ENCODE measurements at regions not wholly inside any gene's neighbourhood (a gene's known extent, or its start where the extent isn't known, plus 50 kb on each side); places are given as distances from the start of the nearest gene placed in this dataset.

DNA sequence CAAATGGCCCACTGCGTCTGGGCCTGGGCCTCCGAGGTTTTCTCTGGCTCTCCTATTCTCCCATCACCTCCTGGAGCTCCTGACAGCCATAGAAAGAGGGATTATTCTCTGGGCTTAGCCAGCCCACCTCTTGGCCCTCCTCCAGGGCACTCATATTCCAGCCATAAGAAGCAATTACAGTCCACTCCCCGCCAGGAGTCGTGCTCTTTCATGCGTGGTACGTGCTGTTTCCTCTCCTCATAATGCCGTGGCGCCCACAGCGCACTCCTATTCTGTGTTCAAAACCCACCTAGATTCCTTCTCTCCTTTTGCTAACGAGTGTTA lies 240.8 kb upstream of the ZNF462 start:
- POLR2A ChIA-PET: no interaction called here
- Mint-ChIP-seq H3K9me3 (no peaks in the 10 kb centered on the region), H3K4me3 (no peak overlapping the region), H3K4me1 (no peaks in the 10 kb centered on the region), H3K27ac (no peak overlapping the region), H3K27me3 (no peaks in the 10 kb centered on the region), H3K36me3 (ENCODE audit: low read depth) (no peaks in the 10 kb centered on the region)
- no peak for DNase-seq
- CTCF ChIA-PET: no interaction called here

DNA sequence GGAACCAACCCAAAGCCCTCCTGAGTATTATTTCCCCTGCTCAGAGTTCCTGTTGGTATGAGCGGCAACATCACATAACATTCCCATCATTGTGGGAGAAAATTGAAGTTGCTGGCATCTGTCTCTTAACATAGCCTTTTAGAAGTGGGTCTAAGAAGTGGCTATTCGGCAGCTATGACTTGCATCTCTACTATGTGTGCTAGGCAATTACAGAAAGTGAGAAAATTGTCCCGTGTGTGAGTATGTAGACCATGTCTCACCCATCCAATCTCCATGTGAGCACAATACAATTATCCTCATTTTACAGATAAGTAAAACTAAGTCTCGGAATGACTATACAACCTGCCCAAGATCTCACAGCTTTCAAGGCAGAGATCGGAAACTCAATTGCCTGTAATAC lies 239.4 kb upstream of the ZNF462 start:
- Mint-ChIP-seq H3K27ac (no peak overlapping the region), H3K4me3 (no peak overlapping the region), H3K27me3 (no peaks in the 10 kb centered on the region), H3K4me1 (no peaks in the 10 kb centered on the region), H3K36me3 (ENCODE audit: low read depth) (no peaks in the 10 kb centered on the region), H3K9me3 (no peaks in the 10 kb centered on the region)
- DNase-seq: no peak
- POLR2A ChIA-PET: no interaction called here
- CTCF ChIA-PET: no interaction called here

DNA sequence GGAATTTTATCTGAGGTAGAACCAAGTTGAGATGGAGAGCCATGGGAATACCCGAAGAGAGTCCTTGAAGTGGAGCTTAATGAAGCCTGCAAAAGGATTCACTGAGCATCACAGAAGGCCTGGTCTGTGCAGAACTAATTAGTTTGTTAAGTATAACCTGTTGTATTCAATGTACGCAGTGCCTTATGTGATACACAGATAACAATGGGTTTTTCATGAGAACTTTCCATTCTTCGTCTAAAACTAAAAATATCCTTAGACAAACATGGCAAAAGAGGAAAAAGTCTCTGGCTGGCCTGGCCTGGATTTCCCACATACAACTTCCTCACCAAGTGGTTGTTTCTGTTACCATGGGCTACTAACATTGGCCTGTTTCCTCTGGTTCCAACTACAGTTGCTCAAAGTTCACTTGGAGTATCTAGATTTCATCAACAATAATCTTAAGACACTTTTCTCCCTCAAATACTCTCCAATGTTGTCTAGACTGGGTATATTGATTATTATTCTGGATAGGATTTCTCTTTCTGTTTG lies 237.6 kb upstream of the ZNF462 start:
- ChIA-PET CTCF (no interaction called here), POLR2A (no interaction called here)
- no peak for DNase-seq
- no peaks in the 10 kb centered on the region for H3K9me3 Mint-ChIP-seq
- H3K27ac Mint-ChIP-seq: no peak overlapping the region
- no peaks in the 10 kb centered on the region for H3K36me3 Mint-ChIP-seq (ENCODE audit: low read depth)
- H3K4me1 Mint-ChIP-seq: no peaks in the 10 kb centered on the region
- H3K4me3 Mint-ChIP-seq: no peak overlapping the region
- H3K27me3 Mint-ChIP-seq: no peaks in the 10 kb centered on the region

DNA sequence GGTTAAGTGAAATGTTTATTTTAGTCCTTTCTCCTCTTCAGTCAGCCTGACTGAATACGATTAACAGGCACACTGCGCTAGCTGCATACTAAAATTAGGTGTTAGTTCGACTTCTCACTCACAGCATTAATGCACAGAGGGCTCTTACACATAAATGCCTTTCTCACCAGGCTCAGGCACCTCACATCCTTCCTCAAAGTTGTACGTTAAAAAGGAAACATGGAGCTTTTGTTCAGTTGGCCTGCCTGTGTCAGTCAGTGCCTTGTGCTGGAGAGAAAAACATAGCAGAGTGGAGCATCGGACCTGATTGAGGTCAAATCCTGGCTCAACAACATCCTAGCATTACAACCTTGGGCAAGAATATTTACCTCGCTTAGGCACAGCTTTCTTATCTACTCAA lies 236.0 kb upstream of the ZNF462 start:
- H3K9me3 Mint-ChIP-seq: no peaks in the 10 kb centered on the region
- no peaks in the 10 kb centered on the region for H3K27me3 Mint-ChIP-seq
- no peak overlapping the region for H3K27ac Mint-ChIP-seq
- DNase-seq: no peak
- H3K4me1 Mint-ChIP-seq: no peaks in the 10 kb centered on the region
- ChIA-PET POLR2A (no interaction called here), CTCF (no interaction called here)
- H3K4me3 Mint-ChIP-seq: no peak overlapping the region
- no peaks in the 10 kb centered on the region for H3K36me3 Mint-ChIP-seq (ENCODE audit: low read depth)

DNA sequence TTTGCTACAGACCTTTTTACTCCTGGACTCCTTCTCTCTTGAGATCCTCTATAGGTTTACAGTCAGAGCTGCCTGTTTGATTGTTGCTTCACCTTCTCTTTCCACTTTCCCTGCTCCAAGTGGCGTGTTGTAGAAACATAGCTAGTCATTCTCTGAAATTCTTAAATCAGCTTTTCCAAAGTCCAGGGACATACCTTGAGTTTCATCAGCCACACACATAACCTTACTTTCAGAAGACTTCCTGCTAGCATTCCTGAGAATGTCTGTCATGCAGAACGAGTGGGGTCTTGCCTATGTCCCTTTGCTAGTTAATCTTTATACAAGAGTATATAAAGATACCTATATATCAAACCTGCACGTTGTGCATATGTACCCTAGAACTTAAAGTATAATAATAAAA lies 230.3 kb upstream of the ZNF462 start:
- no peak overlapping the region for H3K27ac Mint-ChIP-seq
- ChIA-PET CTCF (no interaction called here), POLR2A (no interaction called here)
- no peak overlapping the region for H3K4me3 Mint-ChIP-seq
- DNase-seq: no peak
- no peaks in the 10 kb centered on the region for H3K36me3 Mint-ChIP-seq (ENCODE audit: low read depth)
- no peaks in the 10 kb centered on the region for H3K27me3 Mint-ChIP-seq
- no peaks in the 10 kb centered on the region for H3K4me1 Mint-ChIP-seq
- H3K9me3 Mint-ChIP-seq: peaks cover 3% of the 10 kb centered on the region

DNA sequence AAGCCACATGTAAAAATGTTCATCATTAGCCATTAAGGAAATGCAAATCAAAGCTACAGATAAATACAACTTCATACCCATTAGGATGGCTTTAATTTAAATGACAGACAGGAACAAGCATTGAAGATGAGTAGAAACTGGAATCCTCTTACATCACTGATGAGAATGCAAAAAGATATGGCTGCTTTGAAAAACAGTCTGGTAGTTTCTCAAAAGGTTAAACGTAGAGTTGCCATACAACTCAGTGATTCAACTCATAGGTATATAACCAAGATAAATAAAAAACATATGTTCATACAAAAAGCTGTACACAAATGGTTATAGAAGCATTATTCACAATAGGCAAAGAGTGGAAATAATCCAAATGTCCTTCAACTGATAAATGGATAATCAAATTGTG lies 228.8 kb upstream of the ZNF462 start:
- H3K9me3 Mint-ChIP-seq: peaks cover 3% of the 10 kb centered on the region
- no peaks in the 10 kb centered on the region for H3K36me3 Mint-ChIP-seq (ENCODE audit: low read depth)
- H3K4me1 Mint-ChIP-seq: no peaks in the 10 kb centered on the region
- ChIA-PET CTCF (no interaction called here), POLR2A (no interaction called here)
- H3K4me3 Mint-ChIP-seq: no peak overlapping the region
- no peak overlapping the region for H3K27ac Mint-ChIP-seq
- no peaks in the 10 kb centered on the region for H3K27me3 Mint-ChIP-seq
- DNase-seq: no peak

DNA sequence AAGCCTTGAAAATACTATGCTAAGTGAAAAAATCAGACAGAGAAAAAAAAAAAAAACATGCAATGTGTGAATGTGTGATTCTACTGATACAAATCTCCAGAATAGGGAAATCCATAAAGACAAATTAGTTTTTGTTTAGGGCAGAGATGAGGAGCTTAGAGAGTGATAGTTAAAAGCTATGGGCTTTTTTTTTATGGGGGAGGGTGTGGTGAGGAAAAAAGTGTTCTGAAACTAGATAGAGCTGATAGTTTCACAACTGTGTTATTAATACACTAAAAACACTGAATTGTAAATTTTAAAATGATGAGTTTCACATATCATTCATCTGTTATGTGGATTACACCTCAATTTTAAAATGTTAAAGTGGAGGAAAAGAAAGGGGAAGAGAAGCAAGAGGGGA lies 228.3 kb upstream of the ZNF462 start:
- CTCF ChIA-PET: no interaction called here
- no peaks in the 10 kb centered on the region for H3K36me3 Mint-ChIP-seq (ENCODE audit: low read depth)
- H3K4me3 Mint-ChIP-seq: no peak overlapping the region
- H3K4me1 Mint-ChIP-seq: no peaks in the 10 kb centered on the region
- peaks cover 3% of the 10 kb centered on the region for H3K9me3 Mint-ChIP-seq
- no peaks in the 10 kb centered on the region for H3K27me3 Mint-ChIP-seq
- POLR2A ChIA-PET: no interaction called here
- no peak overlapping the region for H3K27ac Mint-ChIP-seq
- DNase-seq: no peak

DNA sequence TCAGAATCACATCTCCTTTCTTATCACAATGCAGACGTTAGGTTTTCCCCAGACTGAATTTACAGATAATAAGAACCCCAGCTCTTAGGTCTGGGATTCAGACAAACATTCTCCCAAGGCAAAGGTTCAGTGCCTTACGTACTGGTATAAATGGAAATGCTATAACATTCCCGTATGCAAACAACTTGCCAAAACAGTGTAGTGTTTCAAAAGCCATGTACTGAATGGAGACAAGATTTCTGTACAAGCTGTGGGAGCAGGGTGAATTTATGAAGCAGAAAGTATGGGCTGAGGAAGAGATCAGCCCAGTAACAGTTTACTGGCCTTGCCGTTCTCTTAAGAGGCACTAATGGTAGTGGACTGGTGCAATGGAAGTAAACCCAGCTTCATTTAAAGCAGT lies 225.5 kb upstream of the ZNF462 start:
- DNase-seq: no peak
- Mint-ChIP-seq H3K36me3 (ENCODE audit: low read depth) (no peaks in the 10 kb centered on the region), H3K4me1 (no peaks in the 10 kb centered on the region), H3K27me3 (no peaks in the 10 kb centered on the region), H3K9me3 (peaks cover 3% of the 10 kb centered on the region), H3K4me3 (no peak overlapping the region), H3K27ac (no peak overlapping the region)
- ChIA-PET POLR2A (no interaction called here), CTCF (no interaction called here)

DNA sequence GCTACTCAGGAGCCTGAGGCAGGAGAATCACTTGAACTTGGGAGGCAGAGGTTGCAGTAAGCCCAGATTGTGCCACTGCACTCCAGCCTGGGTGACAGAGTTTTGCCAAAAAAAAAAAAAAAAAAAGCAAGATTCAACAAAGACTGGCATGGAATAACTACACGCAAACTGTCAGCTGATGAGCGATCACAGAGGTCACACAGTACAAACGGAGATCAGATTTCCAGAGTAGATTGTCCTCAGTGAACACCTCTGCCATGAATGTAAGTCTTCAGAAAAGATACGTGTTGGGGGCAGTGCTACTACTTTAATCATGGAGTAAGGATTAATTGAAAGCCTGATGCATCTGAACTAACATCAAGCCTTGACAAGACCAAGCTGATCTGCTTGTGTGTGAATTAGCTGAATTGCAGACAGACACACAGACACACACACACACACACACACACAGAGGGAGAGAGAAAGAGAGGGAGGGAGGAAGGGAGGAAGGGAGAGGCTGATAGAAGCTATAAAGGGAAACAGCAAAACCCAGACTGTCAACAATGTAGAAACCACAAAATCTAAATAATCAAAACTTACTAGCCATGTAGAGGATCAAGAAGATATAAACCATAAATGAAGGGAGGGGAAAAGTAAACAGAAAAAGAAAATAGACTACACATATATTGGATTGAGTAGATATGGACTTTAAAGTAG lies 222.9 kb upstream of the ZNF462 start:
- Mint-ChIP-seq H3K27me3 (no peaks in the 10 kb centered on the region), H3K4me1 (no peaks in the 10 kb centered on the region), H3K36me3 (ENCODE audit: low read depth) (no peaks in the 10 kb centered on the region), H3K9me3 (peaks cover 3% of the 10 kb centered on the region), H3K27ac (no peak overlapping the region), H3K4me3 (no peak overlapping the region)
- POLR2A ChIA-PET: no interaction called here
- CTCF ChIA-PET: no interaction called here
- no peak for DNase-seq

DNA sequence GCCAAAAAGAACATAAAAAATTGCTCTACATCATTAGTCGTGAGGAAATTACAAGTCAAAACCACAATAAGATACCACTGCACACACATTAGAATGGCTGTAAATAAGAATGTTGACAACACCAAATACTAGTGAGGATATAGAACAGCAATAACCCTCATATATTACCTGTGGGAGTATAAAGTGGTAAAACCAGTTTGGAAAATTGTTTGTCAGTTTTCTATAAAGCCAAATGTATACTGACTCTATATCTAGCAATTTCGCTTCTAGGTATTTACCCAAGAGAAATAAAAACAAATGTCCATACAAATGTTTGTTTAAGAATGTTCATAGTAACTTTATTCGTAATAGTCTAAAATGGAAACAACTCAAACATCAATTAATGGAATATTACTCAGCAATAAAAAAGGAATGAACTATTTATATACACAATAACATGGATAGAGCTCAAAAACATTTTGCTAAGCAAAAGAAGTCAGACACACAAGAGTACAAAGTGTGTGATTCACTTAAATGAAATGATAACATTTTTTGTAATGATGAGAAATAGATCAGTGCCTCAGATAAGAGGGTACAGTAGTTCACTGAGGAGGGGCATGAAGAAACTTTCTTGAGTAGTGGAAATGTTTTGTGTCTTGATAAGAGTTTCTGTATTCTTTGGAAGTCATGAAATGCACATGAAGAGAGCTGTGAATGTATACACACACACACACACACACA lies 219.6 kb upstream of the ZNF462 start:
- Mint-ChIP-seq H3K4me1 (no peaks in the 10 kb centered on the region), H3K36me3 (ENCODE audit: low read depth) (no peaks in the 10 kb centered on the region), H3K4me3 (no peak overlapping the region), H3K9me3 (no peaks in the 10 kb centered on the region), H3K27ac (no peak overlapping the region), H3K27me3 (no peaks in the 10 kb centered on the region)
- ChIA-PET CTCF (no interaction called here), POLR2A (no interaction called here)
- no peak for DNase-seq

DNA sequence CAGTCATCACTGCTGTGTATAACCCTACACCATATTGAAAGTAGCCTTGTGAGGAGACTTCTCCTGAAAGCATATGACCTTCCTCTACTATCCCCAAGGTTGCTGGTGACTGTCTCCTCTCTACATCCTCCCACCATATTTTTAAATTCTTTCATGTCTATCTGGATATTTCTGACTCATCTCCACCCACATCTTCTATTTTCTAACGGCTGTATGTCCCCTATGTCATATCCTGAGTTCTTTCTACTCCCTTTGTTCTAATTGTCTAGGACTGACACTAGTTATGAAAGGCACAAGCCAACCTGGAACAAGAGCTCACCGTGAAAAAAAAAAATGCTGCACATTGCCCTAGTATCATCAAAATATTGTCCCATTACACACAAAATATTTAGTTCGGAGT lies 218.3 kb upstream of the ZNF462 start:
- Mint-ChIP-seq H3K36me3 (ENCODE audit: low read depth) (no peaks in the 10 kb centered on the region), H3K4me1 (no peaks in the 10 kb centered on the region), H3K4me3 (no peak overlapping the region), H3K27me3 (no peaks in the 10 kb centered on the region), H3K9me3 (no peaks in the 10 kb centered on the region), H3K27ac (no peak overlapping the region)
- ChIA-PET POLR2A (no interaction called here), CTCF (no interaction called here)
- DNase-seq: no peak

DNA sequence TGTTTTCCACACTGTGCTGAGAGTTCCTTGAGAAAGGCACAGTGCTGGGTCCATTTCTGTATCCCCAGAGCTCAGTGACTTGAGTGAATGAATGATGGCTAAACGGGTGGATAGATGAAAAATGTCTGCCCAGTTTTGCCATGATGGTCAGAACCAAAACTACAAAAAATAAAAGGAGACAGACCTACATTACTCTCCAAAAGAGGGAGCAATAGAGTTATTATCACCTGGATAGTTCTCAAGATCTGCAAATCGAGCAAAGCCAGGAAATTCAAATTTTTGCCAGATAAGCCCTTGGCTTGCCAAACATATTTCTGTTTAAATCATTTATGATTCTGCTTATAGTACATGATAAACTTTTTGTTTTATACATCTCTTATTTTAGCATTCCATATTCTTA lies 214.2 kb upstream of the ZNF462 start:
- ChIA-PET CTCF (no interaction called here), POLR2A (no interaction called here)
- Mint-ChIP-seq H3K4me3 (no peak overlapping the region), H3K27me3 (no peaks in the 10 kb centered on the region), H3K36me3 (ENCODE audit: low read depth) (no peaks in the 10 kb centered on the region), H3K9me3 (no peaks in the 10 kb centered on the region), H3K4me1 (no peaks in the 10 kb centered on the region), H3K27ac (no peak overlapping the region)
- no peak for DNase-seq

DNA sequence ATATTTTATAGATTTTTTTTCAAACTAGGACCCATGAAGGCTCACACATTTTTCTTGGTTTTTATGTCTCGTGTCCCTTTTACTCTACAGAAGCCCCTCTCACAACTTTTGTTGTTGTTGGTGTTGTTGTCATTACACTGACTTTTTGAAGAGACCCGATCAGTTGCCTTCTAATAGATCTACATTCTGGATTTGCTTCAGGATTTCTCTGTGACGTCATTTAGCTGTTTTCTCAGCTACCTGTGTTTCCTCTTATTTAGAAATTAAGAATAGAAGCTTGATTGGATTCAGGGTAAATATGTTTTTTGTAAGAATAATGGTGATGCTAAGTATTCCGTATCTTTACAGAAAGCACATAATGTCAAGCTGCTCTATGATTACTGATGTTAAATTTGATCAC lies 213.3 kb upstream of the ZNF462 start:
- no peak overlapping the region for H3K4me3 Mint-ChIP-seq
- no peaks in the 10 kb centered on the region for H3K27me3 Mint-ChIP-seq

DNA sequence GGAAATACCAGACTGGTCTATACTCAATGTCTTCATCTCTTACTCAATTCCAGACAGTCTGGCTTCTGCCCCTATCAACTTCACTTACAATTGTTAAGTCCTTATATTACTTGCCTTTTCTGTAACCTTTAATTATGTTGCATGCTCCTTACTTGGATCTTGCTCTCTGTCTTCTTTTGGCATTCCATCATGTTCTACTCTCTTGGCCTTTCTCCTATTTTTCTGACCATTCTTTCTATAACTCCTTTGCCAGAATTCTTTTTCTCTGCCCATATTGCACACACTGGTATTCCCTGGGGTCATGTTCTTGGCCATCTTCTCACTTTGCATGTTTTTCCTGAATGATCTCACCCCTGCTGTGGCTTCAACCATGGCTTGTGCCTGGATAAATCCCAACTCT lies 209.8 kb upstream of the ZNF462 start:
- DNase-seq: no peak
- H3K4me3 Mint-ChIP-seq: no peak overlapping the region
- H3K27ac Mint-ChIP-seq: no peak overlapping the region
- no peaks in the 10 kb centered on the region for H3K36me3 Mint-ChIP-seq (ENCODE audit: low read depth)
- H3K4me1 Mint-ChIP-seq: no peaks in the 10 kb centered on the region
- no peaks in the 10 kb centered on the region for H3K9me3 Mint-ChIP-seq
- POLR2A ChIA-PET: no interaction called here
- CTCF ChIA-PET: no interaction called here
- H3K27me3 Mint-ChIP-seq: no peaks in the 10 kb centered on the region

More for the DNA sequence above, 213.3 kb upstream of the ZNF462 start:
- Mint-ChIP-seq H3K36me3 (ENCODE audit: low read depth) (no peaks in the 10 kb centered on the region), H3K4me1 (no peaks in the 10 kb centered on the region), H3K9me3 (no peaks in the 10 kb centered on the region), H3K27ac (no peak overlapping the region)
- POLR2A ChIA-PET: no interaction called here
- DNase-seq: no peak
- CTCF ChIA-PET: no interaction called here

Data from activated CD4-positive, alpha-beta T cell treated with anti-CD3 and anti-CD28 coated beads, Interleukin-2, amount 10 ng/mL, durations not matched to agents 7 days and 5 days (primary cell).